Gastroesophageal sphincter (tissue), 4 donors: ENCODE measurements at regions not wholly inside any gene's neighbourhood (a gene's known extent, or its start where the extent isn't known, plus 50 kb on each side); places are given as distances from the start of the nearest gene placed in this dataset.

ENCODE experiments used
- ATAC-seq: fragments of 150-250 bp; one replicate; pipeline ENCODE4 v1.9.1; 2016; ENCODE audit warnings: mild to moderate bottlenecking, moderate library complexity
- H3K27ac ChIP-seq, 4 donors: fragments of 200-600 bp; sonication (generic) in 3 of 4; 1 replicate in 3 of 4; 2 replicates in 1 of 4; pipeline ENCODE4 v1.5.1; 2016 to 2019
- H3K27me3 ChIP-seq: fragments of 200-600 bp; sonication (generic); one replicate; pipeline ENCODE4 v1.5.1; 2019
- H3K36me3 ChIP-seq, 2 donors: fragments of 200-600 bp; sonication (generic); one replicate each; pipeline ENCODE4 v1.5.1; 2019; ENCODE audit warnings: control low read depth in 1 of 2
- H3K4me1 ChIP-seq, 3 donors: fragments of 200-600 bp; sonication (generic); 1 replicate in 2 of 3; 2 replicates in 1 of 3; pipeline ENCODE4 v1.5.1; 2016 to 2019; ENCODE audit warnings: control low read depth in 2 of 3
- H3K4me3 ChIP-seq, 2 donors: fragments of 200-600 bp; sonication (generic); one replicate each; pipeline ENCODE4 v1.5.1; 2019; ENCODE audit warnings: mild to moderate bottlenecking in 1 of 2, moderate library complexity in 1 of 2
- H3K9me3 ChIP-seq, 3 donors: fragments of 200-600 bp; sonication (generic); one replicate each; pipeline ENCODE4 v1.5.1; 2017 to 2019; ENCODE audit warnings: control low read depth in 2 of 3
- CTCF ChIP-seq, 4 experiments: fragments of 200-600 bp in 2 of 4; fragments of 450-650 bp in 2 of 4; sonication (generic) in 1 of 4; IDR thresholded peaks; one replicate each; pipeline ENCODE4 v1.5.1; 2017 to 2019; ENCODE audit warnings: antibody characterized with exemption in 4 of 4, mild to moderate bottlenecking in 2 of 4, moderate library complexity in 2 of 4
- EP300 ChIP-seq: sonication (generic); formaldehyde crosslinking; IDR thresholded peaks from one replicate; pipeline ENCODE4 v1.6.1; 2017; ENCODE audit warnings: antibody characterized with exemption, mild to moderate bottlenecking
- POLR2A ChIP-seq, 2 donors: fragments of 450-650 bp; IDR thresholded peaks; one replicate each; pipeline ENCODE4 v1.6.1; 2017; ENCODE audit warnings: antibody characterized with exemption in 2 of 2, mild to moderate bottlenecking in 2 of 2, moderate library complexity in 1 of 2
- POLR2AphosphoS5 ChIP-seq: sonication (generic); formaldehyde crosslinking; IDR thresholded peaks from one replicate; pipeline ENCODE4 v1.6.1; 2017; ENCODE audit warnings: antibody characterized with exemption
- WGBS, 2 donors: methylation state at CpG; one replicate each; pipeline ENCODE4 v1.1.5; 2018; ENCODE audit warnings: low coverage in 1 of 2; 5-methylcytosine and 5-hydroxymethylcytosine counted together

DNA sequence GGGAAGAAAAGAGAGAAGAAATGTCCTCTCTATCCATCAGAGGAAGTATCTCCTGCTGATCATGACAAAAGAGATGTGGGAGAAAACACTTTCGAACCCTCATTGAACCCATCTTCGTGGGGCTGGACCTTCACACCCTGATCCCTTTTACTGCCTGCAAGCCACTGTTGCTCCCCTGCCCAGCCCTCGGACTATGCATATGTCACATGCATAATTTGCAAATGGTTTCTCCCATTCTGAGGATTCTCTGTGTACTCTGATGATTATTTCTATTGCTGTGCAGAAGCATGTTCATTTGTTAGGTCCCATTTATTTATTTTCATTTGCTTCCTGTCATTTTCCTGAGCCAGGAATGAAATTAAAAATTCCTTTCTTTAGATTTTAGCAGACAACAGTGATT is 64.7 kb downstream of the DNAAF9 start:
- Histone ChIP-seq H3K4me3 (no peak overlapping the region), H3K36me3 (peaks cover 0 to 95% of the 10 kb centered on the region in 2 donors), H3K27me3 (no peaks in the 10 kb centered on the region), H3K27ac (no peak overlapping the region), H3K4me1 (no peaks in the 10 kb centered on the region), H3K9me3 (no peaks in the 10 kb centered on the region)
- 73 to 100% methylated on average over 3 of the region's 3 CpGs for WGBS, 2 donors
- no peak for TF ChIP-seq POLR2A (IDR thresholded peaks at IDR 0.05)
- TF ChIP-seq EP300: no peak
- TF ChIP-seq CTCF (IDR thresholded peaks at IDR 0.05): no peak
- no peak for TF ChIP-seq POLR2AphosphoS5
- ATAC-seq: no peak

DNA sequence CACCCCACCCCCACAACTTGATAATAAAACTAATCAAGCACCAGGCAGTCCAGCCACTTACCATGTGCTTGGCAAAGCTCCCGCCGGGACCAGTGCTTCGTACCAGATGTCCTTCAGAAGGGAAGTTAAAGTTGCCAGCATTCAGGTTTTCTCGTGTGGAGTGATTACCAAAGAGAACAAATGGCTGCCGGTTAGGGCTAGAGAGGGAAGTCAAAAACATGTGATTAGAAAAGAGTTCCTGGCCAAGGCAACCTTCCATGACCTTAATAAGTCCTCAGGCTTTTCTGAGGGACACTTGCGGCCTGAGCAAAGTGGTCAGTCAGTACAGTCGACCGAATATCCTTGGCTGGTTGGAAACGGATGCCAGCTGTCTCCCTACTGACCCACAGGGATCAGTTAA is 67.0 kb downstream of the DNAAF9 start:
- no peak overlapping the region for H3K27ac ChIP-seq
- ATAC-seq: peak; percentile 39
- no peak for TF ChIP-seq CTCF (IDR thresholded peaks at IDR 0.05)
- no peak for TF ChIP-seq POLR2AphosphoS5
- no peak for TF ChIP-seq POLR2A (IDR thresholded peaks at IDR 0.05)
- no peak for TF ChIP-seq EP300
- no peak overlapping the region for H3K4me3 ChIP-seq
- H3K36me3 ChIP-seq: peaks cover 0 to 81% of the 10 kb centered on the region in 2 donors
- WGBS, 2 donors: 54 to 86% methylated on average over 4 to 6 of the region's 9 CpGs
- no peaks in the 10 kb centered on the region for H3K4me1 ChIP-seq
- H3K27me3 ChIP-seq: no peaks in the 10 kb centered on the region
- H3K9me3 ChIP-seq: no peaks in the 10 kb centered on the region

DNA sequence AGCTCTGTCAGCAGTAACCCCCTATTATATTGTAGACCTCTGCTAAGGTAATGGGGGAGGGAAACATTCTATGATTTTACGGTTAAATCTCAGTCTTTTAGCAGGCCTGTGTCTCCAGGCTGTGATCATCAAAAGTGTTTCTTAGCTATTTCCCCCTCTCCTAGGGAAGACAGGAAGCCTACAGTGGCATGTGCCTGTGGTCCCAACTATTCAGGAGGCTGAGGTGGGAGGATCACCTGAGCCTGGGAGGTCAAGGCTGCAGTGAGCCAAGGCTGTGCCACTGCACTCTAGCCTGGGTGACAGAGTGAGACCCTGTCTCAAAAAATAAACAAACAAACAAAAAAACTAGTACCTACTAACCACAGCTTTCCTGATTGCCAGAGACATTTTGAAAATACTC is 67.9 kb downstream of the DNAAF9 start:
- Histone ChIP-seq H3K27ac (no peak overlapping the region), H3K4me1 (no peaks in the 10 kb centered on the region), H3K36me3 (peaks cover 0 to 80% of the 10 kb centered on the region in 2 donors), H3K4me3 (no peak overlapping the region), H3K27me3 (no peaks in the 10 kb centered on the region), H3K9me3 (no peaks in the 10 kb centered on the region)
- 100% methylated on average over 1 of the region's 1 CpG for WGBS, 2 donors
- TF ChIP-seq POLR2A (IDR thresholded peaks at IDR 0.05) (no peak), CTCF (IDR thresholded peaks at IDR 0.05) (no peak), POLR2AphosphoS5 (no peak), EP300 (no peak)
- no peak for ATAC-seq

GRCh38 chr20:3339076-3339475 is 68.4 kb downstream of the DNAAF9 start:
- no peak for TF ChIP-seq POLR2A (IDR thresholded peaks at IDR 0.05)
- TF ChIP-seq EP300: no peak
- no peak for TF ChIP-seq POLR2AphosphoS5
- no peak for TF ChIP-seq CTCF (IDR thresholded peaks at IDR 0.05)
- H3K4me3 ChIP-seq: no peak overlapping the region
- WGBS, 2 donors: 50 to 61% methylated on average over 1 of the region's 1 CpG
- peaks cover 0 to 82% of the 10 kb centered on the region in 2 donors for H3K36me3 ChIP-seq
- no peak overlapping the region for H3K27ac ChIP-seq
- no peaks in the 10 kb centered on the region for H3K27me3 ChIP-seq
- no peak for ATAC-seq
- H3K4me1 ChIP-seq: no peaks in the 10 kb centered on the region
- no peaks in the 10 kb centered on the region for H3K9me3 ChIP-seq

DNA sequence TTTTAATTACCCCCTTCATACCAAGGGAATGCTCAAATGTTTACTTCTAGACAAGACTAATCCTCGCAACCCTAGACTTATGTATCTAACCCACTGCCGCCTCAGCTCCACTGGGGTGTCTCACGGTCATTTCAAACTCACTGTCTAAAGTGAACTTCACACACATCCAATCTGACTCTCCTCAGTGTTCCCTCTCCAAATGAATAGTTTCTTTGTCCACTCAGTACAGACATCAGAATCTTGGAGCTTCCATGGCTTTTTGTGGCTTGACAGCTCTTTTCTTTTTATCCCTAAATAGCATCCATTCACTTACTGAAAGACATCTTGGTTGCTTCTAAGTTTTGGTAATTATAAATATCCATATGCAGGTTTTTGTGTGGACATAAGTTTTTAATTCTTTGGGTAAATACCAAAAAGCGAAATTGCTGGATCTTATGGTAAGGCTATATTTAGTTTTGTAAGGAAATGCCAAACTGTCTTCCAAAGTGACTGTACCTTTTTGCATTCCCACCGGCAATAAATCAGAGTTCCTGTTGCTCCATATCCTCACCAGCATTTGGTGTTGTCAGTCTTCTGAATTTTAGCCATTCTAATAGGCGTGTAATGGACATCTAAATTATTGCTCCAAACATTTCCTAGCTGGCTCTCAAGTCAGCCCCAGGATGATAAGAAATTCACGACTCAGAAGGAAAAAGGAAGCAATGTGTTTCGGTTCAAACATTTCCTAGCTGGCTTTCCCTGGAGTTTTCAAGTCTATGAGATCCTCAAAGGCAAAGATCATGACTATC is 73.1 kb downstream of the DNAAF9 start:
- no peak overlapping the region for H3K27ac ChIP-seq
- peaks cover 0 to 85% of the 10 kb centered on the region in 2 donors for H3K36me3 ChIP-seq
- ATAC-seq: no peak
- H3K9me3 ChIP-seq: no peaks in the 10 kb centered on the region
- no peak overlapping the region for H3K4me3 ChIP-seq
- TF ChIP-seq POLR2A (IDR thresholded peaks at IDR 0.05) (no peak), POLR2AphosphoS5 (no peak), CTCF (IDR thresholded peaks at IDR 0.05) (no peak), EP300 (no peak)
- no peaks in the 10 kb centered on the region for H3K4me1 ChIP-seq
- 84 to 88% methylated on average over 8 of the region's 8 CpGs for WGBS, 2 donors
- no peaks in the 10 kb centered on the region for H3K27me3 ChIP-seq
